Gastroesophageal sphincter (tissue), 3 donors: ENCODE measurements at regions not wholly inside any gene's neighbourhood (a gene's known extent, or its start where the extent isn't known, plus 50 kb on each side); places are given as distances from the start of the nearest gene placed in this dataset.

ENCODE experiments used
- EP300 ChIP-seq: sonication (generic); formaldehyde crosslinking; IDR thresholded peaks from one replicate; pipeline ENCODE4 v1.6.1; 2017; ENCODE audit warnings: antibody characterized with exemption, mild to moderate bottlenecking
- POLR2A ChIP-seq, 2 donors: fragments of 450-650 bp; IDR thresholded peaks; one replicate each; pipeline ENCODE4 v1.6.1; 2017; ENCODE audit warnings: antibody characterized with exemption in 2 of 2, mild to moderate bottlenecking in 2 of 2, moderate library complexity in 1 of 2
- POLR2AphosphoS5 ChIP-seq: sonication (generic); formaldehyde crosslinking; IDR thresholded peaks from one replicate; pipeline ENCODE4 v1.6.1; 2017; ENCODE audit warnings: antibody characterized with exemption
- TF ChIP-seq, protein P1 (sequence below), 4 experiments: fragments of 200-600 bp in 2 of 4; fragments of 450-650 bp in 2 of 4; sonication (generic) in 1 of 4; IDR thresholded peaks; one replicate each; pipeline ENCODE4 v1.5.1; 2017 to 2019; ENCODE audit warnings: antibody characterized with exemption in 4 of 4, mild to moderate bottlenecking in 2 of 4, moderate library complexity in 2 of 4

DNA sequence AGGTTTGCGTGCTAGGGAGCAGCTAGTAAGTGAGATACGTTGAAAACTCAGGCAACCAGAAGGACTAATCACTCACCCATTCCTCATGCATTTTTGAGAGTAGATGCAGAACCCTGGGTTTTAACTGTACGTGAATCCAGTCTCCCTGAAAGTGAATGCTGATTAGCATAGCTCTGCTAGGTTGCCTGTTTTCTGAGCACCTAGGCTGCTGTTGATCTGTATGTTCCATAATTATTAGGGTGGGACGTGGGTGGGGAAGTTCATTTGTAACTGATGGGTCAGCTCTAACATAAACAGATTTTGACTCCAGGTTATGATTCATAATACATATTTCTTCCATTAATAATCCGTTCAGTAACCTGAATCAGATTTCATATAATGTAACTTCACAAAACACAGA, 379.0 kb upstream of the FANCL start:
- TF ChIP-seq POLR2AphosphoS5 (no peak), POLR2A (IDR thresholded peaks at IDR 0.05) (no peak), EP300 (no peak)
- TF ChIP-seq, protein P1, sequence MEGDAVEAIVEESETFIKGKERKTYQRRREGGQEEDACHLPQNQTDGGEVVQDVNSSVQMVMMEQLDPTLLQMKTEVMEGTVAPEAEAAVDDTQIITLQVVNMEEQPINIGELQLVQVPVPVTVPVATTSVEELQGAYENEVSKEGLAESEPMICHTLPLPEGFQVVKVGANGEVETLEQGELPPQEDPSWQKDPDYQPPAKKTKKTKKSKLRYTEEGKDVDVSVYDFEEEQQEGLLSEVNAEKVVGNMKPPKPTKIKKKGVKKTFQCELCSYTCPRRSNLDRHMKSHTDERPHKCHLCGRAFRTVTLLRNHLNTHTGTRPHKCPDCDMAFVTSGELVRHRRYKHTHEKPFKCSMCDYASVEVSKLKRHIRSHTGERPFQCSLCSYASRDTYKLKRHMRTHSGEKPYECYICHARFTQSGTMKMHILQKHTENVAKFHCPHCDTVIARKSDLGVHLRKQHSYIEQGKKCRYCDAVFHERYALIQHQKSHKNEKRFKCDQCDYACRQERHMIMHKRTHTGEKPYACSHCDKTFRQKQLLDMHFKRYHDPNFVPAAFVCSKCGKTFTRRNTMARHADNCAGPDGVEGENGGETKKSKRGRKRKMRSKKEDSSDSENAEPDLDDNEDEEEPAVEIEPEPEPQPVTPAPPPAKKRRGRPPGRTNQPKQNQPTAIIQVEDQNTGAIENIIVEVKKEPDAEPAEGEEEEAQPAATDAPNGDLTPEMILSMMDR (IDR thresholded peaks at IDR 0.05) = no peak
